HUDEP-2 (cell line): ENCODE measurements at regions not wholly inside any gene's neighbourhood (a gene's known extent, or its start where the extent isn't known, plus 50 kb on each side); places are given as distances from the start of the nearest gene placed in this dataset.
"Not testable (repeated sequence)": the region's sequence is repeated elsewhere in the genome, so short reads cannot be mapped to it uniquely, and the experiment has no call there.

ENCODE experiments used
- DNase-seq, 76 experiments: peaks; one replicate each; lab custom pipeline; 2025; ENCODE audit not compliant: unreplicated experiment in 76 of 76; lab: John Stamatoyannopoulos, UW

DNA sequence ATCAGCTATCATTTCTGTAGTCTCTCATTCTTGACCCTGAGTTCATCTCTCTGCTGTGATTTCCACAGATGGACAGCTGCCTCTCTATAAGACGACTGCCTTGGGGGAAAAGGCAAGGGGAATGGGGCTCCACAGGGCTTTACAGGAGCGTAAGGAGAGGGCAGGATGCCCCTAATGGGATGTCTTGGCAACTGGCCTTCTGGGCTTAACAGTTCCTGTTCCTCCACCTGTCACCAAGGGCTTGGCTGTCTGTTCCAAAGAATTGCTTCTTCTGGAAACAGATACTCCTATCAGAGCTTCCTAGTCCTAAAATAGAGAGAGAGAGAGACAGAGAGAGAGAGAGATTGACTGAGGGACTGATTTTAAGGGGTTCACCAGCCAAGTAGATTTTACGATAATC is 181.9 kb downstream of the TMEM200A start:
- no peak for DNase-seq

DNA sequence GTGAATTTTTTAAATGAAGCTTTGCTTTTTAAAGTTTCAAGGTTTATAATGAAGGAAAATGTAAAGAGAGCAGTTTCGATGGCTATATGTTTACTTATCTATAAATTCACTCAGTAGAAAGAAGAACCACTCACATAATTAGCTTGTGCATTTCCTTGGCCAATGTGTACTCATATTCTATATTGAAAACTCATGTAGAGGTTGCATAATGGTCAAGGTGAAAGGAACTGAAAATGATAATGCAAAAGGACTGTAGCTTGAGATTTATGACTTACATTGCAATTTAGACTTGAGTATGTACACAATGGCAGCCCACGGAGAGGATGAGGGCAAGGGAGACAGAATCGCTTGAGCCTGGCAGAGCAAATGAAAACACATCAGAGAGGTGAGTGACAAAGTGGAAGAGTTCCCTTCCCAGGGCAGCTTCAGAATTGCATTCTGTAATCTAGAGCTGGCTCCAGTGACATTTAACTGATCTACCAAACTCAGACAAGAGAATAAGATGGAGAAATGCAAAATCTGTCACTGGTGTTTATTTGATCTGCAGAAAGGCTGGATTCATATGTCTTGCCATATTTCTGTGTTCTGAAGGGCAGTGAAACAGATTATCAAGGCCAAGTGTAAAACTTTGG is 191.8 kb downstream of the TMEM200A start:
- no peak for DNase-seq

DNA sequence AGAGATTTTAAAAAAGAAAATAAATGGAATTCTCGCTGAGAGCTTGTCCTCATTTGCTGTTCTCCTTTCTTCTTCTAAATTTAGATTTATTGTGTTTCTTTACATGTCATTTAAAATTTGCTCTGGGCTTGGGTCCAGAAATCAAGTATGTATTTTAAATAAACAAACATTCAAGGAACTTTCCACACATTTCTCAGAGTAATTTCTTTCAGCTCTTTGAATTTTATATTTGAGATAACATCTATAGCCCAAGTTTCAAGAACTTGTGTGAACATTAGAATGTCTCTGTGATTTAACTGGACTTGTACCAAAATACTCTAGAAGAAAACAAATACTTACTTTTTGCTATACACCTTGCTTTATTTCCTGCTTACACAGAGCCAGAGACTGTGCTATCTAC is 192.3 kb downstream of the TMEM200A start:
- no peak for DNase-seq

DNA sequence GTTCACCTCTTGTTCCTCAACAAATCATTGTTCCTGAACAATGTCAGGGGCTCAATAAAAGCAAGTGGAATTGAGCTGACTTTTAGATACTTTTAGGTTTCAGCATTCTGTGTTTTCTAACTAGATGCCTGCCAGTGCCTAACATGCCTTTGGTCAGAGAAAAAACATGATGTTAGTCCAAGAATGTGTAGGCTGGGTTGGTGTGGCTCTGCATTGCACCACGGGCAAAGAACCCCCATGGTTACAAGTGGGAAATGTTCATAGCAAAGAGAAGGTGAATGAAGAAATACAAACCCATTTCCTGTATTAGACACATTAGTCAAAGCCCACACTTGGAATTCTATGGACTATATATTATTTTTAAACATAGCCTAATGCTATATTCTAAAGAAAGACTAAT is 193.3 kb downstream of the TMEM200A start:
- DNase-seq = no peak

DNA sequence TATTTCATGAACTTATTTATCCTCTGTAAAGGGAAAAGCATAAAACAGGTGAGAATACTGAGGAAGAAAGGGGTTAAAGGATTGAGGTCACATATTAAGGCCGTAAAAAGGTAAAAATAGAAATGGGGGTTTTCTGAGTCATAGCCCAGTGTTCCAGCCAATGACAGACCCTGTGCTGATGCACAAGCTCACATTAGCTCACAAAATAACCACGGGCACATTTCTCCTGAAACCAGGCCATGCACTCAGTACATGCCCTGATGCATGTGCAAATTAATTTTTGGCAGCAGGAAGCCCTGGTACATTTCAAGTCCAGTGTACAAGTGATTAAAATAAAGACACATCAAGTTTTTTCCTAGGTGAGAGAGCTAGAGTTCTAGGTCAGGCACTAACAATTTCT is 194.4 kb downstream of the TMEM200A start:
- no peak for DNase-seq

DNA sequence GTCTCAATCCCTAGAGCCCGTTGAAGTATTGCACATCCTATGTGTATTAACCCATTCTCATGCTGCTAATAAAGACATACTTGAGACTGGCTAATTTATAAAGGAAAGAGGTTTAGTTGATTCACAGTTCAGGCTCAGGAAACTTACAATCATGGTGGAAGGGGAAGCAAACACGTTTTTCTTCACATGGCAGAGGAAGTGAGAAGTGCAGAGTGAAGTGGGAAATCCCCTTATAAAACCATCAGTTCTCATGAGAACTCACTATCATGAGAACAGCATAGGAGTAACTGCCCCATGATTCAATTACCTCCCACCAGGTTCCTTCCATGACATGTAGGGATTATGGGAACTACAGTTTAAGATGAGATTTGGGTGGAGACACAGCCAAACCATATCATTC is 195.3 kb downstream of the TMEM200A start:
- DNase-seq = not testable (repeated sequence)

DNA sequence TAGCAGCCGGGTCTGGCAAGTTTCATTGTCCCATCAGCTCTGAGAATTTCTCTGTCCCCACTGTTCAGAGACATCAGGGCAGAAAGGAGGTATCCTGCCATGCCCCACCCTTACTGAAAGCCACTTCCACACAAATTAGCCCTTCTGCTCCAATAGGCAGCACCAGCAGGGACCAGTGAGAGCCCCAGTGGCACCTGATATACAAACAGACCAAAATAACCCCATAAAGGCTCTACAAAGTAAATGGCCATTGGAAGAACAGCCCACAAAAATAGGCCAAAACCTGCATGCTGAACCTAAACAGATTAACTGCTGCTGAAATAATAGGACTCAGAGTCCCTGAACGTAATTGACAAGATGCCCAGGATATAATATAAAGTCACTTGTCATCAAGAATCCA is 199.9 kb downstream of the TMEM200A start:
- DNase-seq = no peak

DNA sequence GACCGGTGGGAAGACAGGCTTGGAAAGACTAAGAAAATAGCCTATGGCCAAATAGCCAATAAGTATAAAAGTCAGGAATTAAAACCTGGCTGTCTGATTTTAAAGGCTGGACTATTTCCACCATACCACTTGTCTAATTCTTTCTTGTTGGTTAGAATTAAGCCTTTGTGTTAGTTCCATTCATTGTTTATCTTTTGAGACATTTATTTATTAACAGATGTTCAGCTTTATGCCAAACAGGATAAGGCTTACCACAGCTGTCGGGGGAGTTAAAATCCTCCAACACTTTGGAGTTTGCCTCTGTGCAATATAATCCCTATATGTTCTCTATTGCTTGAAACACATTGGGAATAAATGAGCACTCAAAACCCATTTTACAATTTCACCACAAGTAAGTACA is 208.3 kb downstream of the TMEM200A start:
- no peak for DNase-seq

DNA sequence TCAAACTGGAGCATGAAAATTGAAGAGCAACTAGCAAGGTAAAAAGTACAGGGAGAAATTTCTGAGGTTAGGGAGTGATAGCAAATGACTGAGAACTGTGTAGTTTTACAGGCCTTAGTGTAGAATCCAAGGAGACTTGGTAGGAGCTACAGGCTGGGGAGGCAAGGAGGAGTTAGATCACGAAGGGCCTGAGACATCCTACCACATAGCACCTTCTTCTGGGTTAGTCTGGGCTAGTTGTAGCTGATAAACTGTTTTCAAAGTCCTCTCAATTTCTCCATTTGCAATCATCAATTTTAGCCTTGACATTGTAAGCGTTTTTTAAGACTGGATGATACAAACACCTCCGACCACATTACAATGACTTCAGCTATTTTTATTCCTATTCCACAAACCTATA is 209.7 kb downstream of the TMEM200A start:
- DNase-seq = no peak

DNA sequence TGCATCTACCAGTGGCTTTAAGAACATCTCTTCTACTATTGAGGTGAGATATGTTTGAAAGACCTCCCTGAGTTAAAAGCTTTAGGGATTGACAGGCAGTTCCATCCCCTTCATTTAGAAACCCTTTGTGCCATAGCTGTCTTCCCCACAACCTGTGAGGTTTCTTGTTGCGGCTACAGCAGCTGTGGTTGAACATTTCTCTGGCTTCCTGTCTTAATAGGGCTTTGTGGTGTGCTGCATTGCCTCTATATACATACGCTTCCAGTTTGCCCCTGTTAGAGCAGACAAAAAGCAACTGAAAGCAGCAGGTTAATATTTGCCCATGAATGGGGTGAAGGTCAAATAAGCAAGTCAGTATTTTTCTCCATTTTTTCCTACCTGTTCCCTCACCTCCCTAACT is 210.2 kb downstream of the TMEM200A start:
- no peak for DNase-seq

DNA sequence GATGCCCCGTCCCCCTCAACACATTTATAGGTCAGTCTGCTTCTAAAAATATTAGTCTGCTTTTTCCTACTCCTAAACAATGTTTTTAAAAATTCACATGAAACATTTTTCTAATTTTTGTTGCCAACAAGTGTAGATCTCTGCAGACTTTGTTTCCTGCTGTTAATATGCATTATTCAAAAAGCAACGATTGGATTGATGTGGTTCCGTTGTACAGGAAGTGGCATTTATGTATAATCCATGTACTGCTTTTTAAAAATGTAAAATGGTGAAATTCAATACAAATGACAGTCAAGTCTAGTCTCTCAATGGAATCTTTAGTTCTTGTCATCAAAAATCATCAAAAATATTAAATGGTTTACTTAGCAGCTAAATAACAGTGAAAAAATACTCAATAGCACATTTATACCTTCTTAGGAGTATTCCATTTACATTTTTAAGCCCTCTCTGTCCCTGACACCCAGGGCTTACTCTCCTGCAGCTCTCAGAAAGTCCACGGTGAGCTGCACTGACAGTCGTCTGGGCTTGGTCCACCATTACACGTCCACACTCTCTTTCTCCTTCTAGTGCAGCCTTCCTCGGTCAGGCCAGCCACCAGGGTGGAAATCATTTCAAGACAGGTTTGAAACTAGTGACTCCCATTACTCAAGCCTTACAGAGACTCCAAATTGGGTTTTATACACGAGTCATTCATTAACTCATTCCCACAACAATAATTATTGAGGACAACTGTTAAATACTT is 211.5 kb downstream of the TMEM200A start:
- no peak for DNase-seq

DNA sequence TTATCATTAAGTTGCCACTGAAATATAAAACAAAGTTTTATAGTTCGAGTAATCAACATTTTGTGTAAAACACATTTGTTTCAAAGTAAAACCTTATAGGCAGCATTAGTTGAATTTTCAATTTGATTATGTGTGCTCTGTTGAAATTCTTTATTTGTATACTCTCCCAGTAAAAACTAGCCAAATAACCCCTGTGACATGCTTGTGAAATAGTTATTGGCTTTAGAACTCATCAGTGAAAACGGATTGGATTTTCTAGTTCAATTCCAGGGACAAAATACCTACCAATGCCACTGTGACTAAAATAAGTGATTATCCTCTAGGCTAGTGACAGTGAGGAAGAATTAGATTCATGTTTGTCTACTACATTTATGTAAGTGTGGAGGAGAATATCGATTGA is 212.9 kb downstream of the TMEM200A start:
- DNase-seq = no peak

DNA sequence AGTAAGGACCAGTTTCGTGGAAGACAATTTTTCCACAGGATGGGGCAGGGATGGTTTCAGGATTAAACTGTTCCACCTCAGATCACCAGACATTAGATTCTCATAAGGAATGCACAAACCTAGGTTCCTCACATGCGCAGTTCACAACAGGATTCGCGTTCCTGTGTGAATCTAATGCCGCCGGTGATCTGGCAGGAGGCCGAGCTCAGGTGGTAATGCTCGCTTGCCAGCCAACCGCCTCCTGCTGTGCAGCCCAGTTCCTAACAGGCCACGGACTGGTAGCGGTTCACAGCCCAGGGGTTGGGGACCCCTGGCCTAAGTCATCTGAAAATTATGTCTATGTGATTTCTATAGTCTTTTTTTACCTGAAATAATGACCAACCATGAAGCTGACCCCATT is 217.5 kb downstream of the TMEM200A start:
- DNase-seq = no peak

DNA sequence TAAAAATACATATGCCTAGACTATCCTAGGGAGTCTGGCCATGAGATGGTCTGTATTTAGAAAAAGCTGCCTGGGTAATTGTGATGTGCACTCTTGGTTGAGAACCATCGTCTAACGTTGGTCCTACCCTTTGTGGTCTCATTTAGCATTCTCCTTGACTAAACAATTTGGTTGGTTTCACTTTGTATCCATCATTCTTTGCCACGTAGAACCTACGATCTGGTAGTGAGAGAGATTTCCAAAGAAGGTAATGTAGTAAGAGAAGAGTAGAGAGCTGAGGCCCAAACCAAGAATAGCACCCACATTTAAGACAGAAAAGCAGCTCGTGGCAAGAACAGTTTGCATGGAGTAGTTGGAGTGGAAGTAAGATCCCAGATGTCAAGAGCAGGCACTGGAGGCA is 219.8 kb downstream of the TMEM200A start:
- no peak for DNase-seq

DNA sequence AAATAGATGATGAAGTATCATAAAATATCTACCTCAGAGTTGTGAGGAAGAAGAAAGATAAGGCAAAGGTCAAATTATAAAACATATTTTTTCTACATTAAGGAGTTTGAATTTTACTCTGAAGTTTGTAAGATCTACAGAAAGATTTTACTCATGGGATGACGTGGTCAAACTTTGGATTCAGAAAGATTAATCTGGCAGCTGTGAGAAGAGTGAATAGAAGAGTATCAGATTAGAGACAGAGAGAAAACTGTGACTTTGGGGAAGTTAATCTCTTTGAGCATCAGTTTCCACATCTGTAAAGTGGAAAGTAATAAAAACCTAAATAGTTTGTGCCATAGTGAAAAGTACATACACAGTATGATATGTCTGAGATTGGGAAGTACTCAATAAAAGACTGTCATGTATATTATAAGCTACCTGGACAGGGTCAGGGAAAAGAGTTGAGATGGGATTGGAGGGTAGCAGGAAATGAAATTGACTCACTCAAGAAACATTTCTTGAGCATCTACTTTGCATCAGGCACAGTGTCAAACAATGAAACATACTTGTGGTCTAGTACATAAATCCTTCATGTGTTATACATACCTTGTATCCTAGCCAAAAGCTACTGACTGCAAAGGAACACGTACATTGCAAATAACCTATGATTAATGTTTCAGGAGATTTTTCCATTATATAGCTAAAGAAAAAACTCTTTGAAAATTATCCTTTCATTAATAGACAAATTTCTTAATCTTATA is 222.1 kb downstream of the TMEM200A start:
- no peak for DNase-seq

DNA sequence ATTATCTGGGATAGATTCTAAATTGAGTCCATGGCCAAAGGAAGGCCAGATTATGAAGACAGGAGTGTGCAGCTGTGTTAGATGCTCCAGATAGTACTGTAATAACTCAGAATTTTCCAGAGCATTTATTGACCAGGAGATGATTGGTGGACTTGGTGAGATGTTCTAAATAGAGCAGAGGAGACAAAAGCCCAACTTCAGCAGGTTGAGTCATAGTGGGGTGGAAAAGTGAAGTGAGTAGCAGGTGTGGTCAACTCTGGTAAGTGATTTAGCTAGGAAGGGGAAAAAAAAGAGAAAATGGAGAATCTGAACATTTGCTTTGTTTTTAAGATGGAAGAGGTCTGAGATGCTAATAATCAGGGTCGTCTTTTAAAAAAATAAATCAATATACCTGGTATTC is 227.4 kb downstream of the TMEM200A start:
- DNase-seq = no peak

DNA sequence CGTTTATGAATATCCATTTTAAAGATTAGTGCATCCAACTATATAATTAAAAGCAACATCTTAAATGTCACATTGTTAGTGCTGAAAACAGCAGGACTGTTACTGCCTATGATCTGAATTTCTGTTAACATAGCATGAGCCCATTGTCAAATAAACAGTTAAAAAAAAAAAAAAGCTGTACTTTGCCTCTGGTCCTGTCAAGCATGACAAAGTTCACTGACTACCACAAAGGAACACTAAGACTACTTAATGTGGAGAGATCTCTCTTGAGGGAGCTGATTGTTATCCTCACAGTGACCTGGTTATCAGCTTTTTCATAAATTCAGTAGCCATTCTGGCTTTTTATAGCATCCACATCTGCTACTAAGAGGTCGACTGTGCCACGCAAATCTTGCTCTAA is 228.1 kb downstream of the TMEM200A start:
- DNase-seq = no peak

DNA sequence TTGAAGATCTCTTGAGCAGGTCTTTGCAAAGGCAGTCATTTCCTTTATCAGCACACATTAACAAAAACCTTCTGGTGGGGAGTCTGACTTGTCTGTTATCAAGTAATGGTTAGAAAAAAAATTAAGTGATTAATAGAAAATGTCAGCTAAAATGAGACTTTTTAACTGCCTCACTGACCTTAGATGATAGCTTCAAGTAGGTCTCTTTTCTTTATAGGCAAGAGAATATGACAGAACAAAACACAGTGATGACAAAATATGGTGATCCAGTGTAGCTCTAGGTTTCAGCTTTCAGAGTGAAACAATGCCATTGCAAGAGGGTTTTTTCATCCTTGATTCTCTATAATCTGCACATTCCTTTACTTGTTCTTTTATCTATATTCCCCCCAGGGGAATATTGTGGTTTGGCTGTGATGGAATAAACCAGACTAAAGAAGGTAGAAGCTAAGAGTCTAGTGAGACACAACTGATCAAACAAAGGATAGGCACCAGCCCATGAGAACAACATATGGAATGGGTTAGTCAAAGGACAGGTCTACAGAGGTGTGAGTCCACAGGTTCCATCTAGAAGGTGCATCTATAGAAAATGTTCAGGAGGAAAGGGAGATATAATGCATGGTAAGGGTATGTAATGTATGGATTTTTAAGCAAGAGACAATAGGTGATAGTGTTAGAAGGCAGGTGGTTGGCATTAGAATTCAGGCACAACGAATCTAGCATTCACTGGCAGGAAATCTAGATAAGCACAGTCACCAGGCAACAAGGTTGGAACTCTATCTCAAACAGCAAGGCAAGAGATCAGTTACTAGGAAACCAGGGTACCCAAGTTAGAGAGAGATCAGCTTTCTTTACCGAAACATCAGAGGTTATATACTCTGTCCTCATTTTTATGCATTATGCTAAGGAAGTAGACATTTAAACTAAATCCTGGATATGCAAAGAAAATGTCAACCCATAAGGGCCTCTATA is 228.9 kb upstream of the SMLR1 start:
- no peak for DNase-seq

DNA sequence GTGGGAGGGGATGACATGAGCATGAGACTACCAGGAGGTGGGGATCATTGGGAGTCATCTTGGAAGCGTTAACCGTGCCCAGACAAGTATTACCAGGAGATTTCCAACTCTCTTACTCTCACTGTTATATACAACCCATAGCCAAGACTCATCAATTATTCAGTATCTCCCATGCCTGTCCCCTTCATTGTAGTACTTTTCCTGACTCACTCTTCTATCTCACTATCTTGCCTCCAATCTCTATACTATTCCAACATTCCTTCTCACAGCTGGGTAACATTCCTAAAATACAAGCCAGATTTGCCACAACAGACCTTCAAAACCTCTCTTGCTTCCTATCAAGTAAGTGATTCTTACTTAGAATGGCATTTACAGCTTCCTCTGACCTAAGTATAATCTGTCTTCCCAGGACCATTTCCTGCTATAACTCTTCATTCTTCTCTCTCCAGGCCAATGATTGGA is 226.3 kb upstream of the SMLR1 start:
- no peak for DNase-seq

DNA sequence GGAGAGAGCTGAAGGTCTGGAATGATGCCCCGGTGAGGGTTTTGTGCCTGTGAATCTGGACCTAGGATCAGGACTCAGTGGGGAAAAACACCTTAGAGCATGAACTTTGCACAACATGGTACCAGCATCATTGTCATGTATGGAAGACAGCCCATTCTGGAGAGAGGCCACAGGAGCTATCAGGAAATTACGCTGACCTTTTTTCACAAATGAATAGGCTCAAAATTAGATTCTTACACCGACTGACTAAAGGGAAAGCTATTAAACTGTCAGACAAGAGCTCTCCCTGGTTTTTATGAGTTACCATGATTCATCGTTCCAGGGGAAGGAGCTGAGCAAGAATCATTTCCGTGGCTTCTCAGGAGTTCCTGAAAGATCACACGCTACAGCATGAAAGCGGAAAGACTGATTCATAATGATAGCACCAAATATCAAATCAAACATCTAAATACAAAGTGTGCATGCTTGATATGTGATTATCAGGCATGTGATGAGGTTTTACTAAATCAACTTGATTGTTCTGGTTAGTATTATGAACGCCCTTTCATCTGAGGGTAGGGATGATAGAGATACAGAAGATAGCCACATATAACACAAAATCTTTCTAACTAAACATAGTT is 224.9 kb upstream of the SMLR1 start:
- DNase-seq = no peak
